ENCODE measurements at regions not wholly inside any gene's neighbourhood (a gene's known extent, or its start where the extent isn't known, plus 50 kb on each side); places are given as distances from the start of the nearest gene placed in this dataset.

DNA sequence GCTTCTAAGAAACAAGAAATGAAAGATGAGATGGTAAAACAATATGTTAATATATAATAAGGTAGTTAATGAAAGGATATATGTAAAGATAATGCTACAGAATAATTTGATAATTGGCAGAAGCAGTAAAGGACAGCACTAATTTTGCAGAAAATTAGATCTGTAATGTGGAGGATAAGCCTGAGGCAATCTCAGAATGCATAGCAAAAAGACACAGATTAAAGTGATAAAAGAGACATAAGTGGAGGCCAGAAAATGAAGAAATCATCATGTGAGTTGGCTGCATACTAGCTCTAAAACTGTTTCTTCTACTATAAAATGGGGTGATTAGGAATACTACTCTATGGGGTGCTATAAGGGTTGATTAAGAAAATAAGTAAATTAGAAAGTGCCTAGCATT, 225.9 kb downstream of the SEC61B start:
- H2BK120ac ChIP-seq (ENCODE audit: low read depth, low read length, poor library complexity, severe bottlenecking): no peak overlapping the region
- H2BK15ac ChIP-seq (ENCODE audit: low read depth, low read length): no peak overlapping the region

More for the DNA sequence above, 225.9 kb downstream of the SEC61B start:
- Histone ChIP-seq H2BK20ac (ENCODE audit: low read depth, low read length, poor library complexity, severe bottlenecking) (no peak overlapping the region), H4K8ac (replicated peaks; ENCODE audit: insufficient read length, low read depth, low read length) (no peak overlapping the region), H3K18ac (ENCODE audit: insufficient read length, low read depth, low read length) (no peak overlapping the region), H3K4me1 (ENCODE audit: insufficient read depth, low read length) (no peaks in the 10 kb centered on the region), H3T11ph (ENCODE audit: low read length) (no peak overlapping the region), H3K79me1 (ENCODE audit: insufficient read depth, low read depth, low read length, poor library complexity, severe bottlenecking) (no peaks in the 10 kb centered on the region), H2AFZ (ENCODE audit: low read length) (no peak overlapping the region), H3K4ac (ENCODE audit: low read depth, low read length) (no peak overlapping the region), H3K23ac (ENCODE audit: insufficient read length, low read depth, low read length) (no peak overlapping the region), H3K14ac (ENCODE audit: insufficient read depth, low read length) (no peak overlapping the region), H4K5ac (ENCODE audit: insufficient read length, low read depth, low read length) (no peak overlapping the region), H3K79me2 (ENCODE audit: insufficient read depth, low read length) (no peaks in the 10 kb centered on the region), H2AK5ac (ENCODE audit: insufficient read length, low read length) (no peak overlapping the region), H4K91ac (ENCODE audit: insufficient read length, low read depth, low read length) (no peak overlapping the region), H3K56ac (ENCODE audit: insufficient read length, low read depth, low read length) (no peak overlapping the region), H2BK5ac (ENCODE audit: insufficient read length, low read length) (no peak overlapping the region), H3K9me3 (ENCODE audit: control insufficient read depth, low read depth, low read length) (no peaks in the 10 kb centered on the region), H3K9ac (ENCODE audit: extremely low read depth, insufficient read length, low read length) (no peak overlapping the region), H3K27me3 (ENCODE audit: insufficient read depth, low read length) (no peaks in the 10 kb centered on the region), H4K20me1 (ENCODE audit: control insufficient read depth, insufficient read depth, insufficient read length) (no peaks in the 10 kb centered on the region), H2BK12ac (ENCODE audit: insufficient read length, low read depth, low read length) (no peak overlapping the region), H3K23me2 (ENCODE audit: insufficient read length, low read depth, low read length, poor library complexity, severe bottlenecking) (no peaks in the 10 kb centered on the region), H3K27ac (ENCODE audit: insufficient read length, low read depth, low read length) (no peak overlapping the region), H3K4me2 (ENCODE audit: insufficient read depth, insufficient read length, low read length) (no peak overlapping the region)
- no peak overlapping the region for H3K27ac Mint-ChIP-seq
- H3K36me3 Mint-ChIP-seq (ENCODE audit: insufficient read depth in 1 of 3, low read depth in 3 of 3): no peaks in the 10 kb centered on the region; a peak in 1 of 7 replicates
- no peaks in the 10 kb centered on the region for H3K9me3 Mint-ChIP-seq
- TF ChIP-seq, protein P1, sequence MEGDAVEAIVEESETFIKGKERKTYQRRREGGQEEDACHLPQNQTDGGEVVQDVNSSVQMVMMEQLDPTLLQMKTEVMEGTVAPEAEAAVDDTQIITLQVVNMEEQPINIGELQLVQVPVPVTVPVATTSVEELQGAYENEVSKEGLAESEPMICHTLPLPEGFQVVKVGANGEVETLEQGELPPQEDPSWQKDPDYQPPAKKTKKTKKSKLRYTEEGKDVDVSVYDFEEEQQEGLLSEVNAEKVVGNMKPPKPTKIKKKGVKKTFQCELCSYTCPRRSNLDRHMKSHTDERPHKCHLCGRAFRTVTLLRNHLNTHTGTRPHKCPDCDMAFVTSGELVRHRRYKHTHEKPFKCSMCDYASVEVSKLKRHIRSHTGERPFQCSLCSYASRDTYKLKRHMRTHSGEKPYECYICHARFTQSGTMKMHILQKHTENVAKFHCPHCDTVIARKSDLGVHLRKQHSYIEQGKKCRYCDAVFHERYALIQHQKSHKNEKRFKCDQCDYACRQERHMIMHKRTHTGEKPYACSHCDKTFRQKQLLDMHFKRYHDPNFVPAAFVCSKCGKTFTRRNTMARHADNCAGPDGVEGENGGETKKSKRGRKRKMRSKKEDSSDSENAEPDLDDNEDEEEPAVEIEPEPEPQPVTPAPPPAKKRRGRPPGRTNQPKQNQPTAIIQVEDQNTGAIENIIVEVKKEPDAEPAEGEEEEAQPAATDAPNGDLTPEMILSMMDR (conservative IDR thresholded peaks at IDR 0.05): no peak
- H3K27me3 Mint-ChIP-seq (ENCODE audit: low read depth): no peaks in the 10 kb centered on the region
- peaks cover 0 to 4% of the 10 kb centered on the region in 2 experiments; a peak in 1 of 4 replicates for H3K4me1 Mint-ChIP-seq
- no peak overlapping the region for H3K4me3 Mint-ChIP-seq
- DNase-seq: no peak
